ENCODE measurements at regions not wholly inside any gene's neighbourhood (a gene's known extent, or its start where the extent isn't known, plus 50 kb on each side); places are given as distances from the start of the nearest gene placed in this dataset.
A peak's percentile ranks its signal among the peaks of the same experiment; 100 is the strongest.

GRCh38 chr5:158553195-158553961 lies 546.3 kb downstream of the EBF1 start:
- Histone ChIP-seq H3K9me3 (no peaks in the 10 kb centered on the region), H3K27ac (replicated peaks in 1 of 4) (peak overlapping the region; percentile 40 to 77 (median 56)), H3K4me1 (peaks cover 6 to 23% (median 16%) of the 10 kb centered on the region in 4 donors), H3K27me3 (no peaks in the 10 kb centered on the region), H3K36me3 (no peaks in the 10 kb centered on the region), H3K4me3 (peak overlapping the region in 1 of 4 donors; percentile 1)
- no peak for DNase-seq (ENCODE audit: extremely low spot score)
- 36% methylated on average over 8 of the region's 8 CpGs for WGBS
- TF ChIP-seq POLR2AphosphoS5 (IDR thresholded peaks at IDR 0.05) (peak in 1 of 2 donors; percentile 17), EP300 (IDR thresholded peaks at IDR 0.05) (no peak)
- intact Hi-C loops (cut with DNase I) = no loop called here

- peaks cover 6 to 23% (median 16%) of the 10 kb centered on the region in 4 donors for H3K4me1 ChIP-seq
- intact Hi-C loops (cut with DNase I) = no loop called here
- no peak for DNase-seq (ENCODE audit: extremely low spot score)
- H3K4me3 ChIP-seq = no peak overlapping the region
- peak overlapping the region; percentile 40 to 77 (median 56) for H3K27ac ChIP-seq (replicated peaks in 1 of 4)
- peaks cover 0 to 6% (median 0%) of the 10 kb centered on the region in 4 donors for H3K9me3 ChIP-seq
- no peaks in the 10 kb centered on the region for H3K36me3 ChIP-seq
- TF ChIP-seq EP300 (IDR thresholded peaks at IDR 0.05) (no peak), POLR2AphosphoS5 (IDR thresholded peaks at IDR 0.05) (peak in 1 of 2 donors; percentile 47)
- 77% methylated on average over 4 of the region's 4 CpGs for WGBS
- H3K27me3 ChIP-seq = no peaks in the 10 kb centered on the region
Measured at GRCh38 chr5:158552241-158552640, 547.5 kb downstream of the EBF1 start.

- intact Hi-C loops (cut with DNase I) = no loop called here
- DNase-seq (ENCODE audit: extremely low spot score) = no peak
- Histone ChIP-seq H3K4me1 (peaks cover 6 to 21% (median 16%) of the 10 kb centered on the region in 4 donors), H3K36me3 (no peaks in the 10 kb centered on the region), H3K4me3 (no peak overlapping the region), H3K27me3 (no peaks in the 10 kb centered on the region), H3K27ac (replicated peaks in 1 of 4) (no peak overlapping the region), H3K9me3 (peaks cover 0 to 6% (median 0%) of the 10 kb centered on the region in 4 donors)
- 93% methylated on average over 4 of the region's 4 CpGs for WGBS
- TF ChIP-seq POLR2AphosphoS5 (IDR thresholded peaks at IDR 0.05) (no peak), POLR2A (IDR thresholded peaks at IDR 0.05; ENCODE audit: low read depth) (no peak), EP300 (IDR thresholded peaks at IDR 0.05) (no peak), CTCF (IDR thresholded peaks at IDR 0.05) (no peak)
Measured at GRCh38 chr5:158549311-158549710, 550.4 kb downstream of the EBF1 start.

GRCh38 chr5:158546748-158547147 lies 553.0 kb downstream of the EBF1 start:
- Histone ChIP-seq H3K27me3 (no peaks in the 10 kb centered on the region), H3K27ac (replicated peaks in 1 of 4) (no peak overlapping the region), H3K36me3 (no peaks in the 10 kb centered on the region), H3K4me1 (no peaks in the 10 kb centered on the region), H3K9me3 (peaks cover 0 to 6% (median 0%) of the 10 kb centered on the region in 4 donors), H3K4me3 (no peak overlapping the region)
- TF ChIP-seq POLR2AphosphoS5 (IDR thresholded peaks at IDR 0.05) (no peak), CTCF (IDR thresholded peaks at IDR 0.05) (no peak), EP300 (IDR thresholded peaks at IDR 0.05) (no peak), POLR2A (IDR thresholded peaks at IDR 0.05; ENCODE audit: low read depth) (no peak)
- DNase-seq (ENCODE audit: extremely low spot score) = no peak
- intact Hi-C loops (cut with DNase I) = no loop called here
- 84% methylated on average over 9 of the region's 9 CpGs for WGBS

GRCh38 chr5:158545949-158546530 lies 553.7 kb downstream of the EBF1 start:
- WGBS = 85% methylated on average over 2 of the region's 2 CpGs
- Histone ChIP-seq H3K27ac (replicated peaks in 1 of 4) (peak overlapping the region in 1 of 4 donors; percentile 9), H3K9me3 (peaks cover 0 to 6% (median 0%) of the 10 kb centered on the region in 4 donors), H3K4me1 (no peaks in the 10 kb centered on the region), H3K36me3 (no peaks in the 10 kb centered on the region), H3K27me3 (no peaks in the 10 kb centered on the region), H3K4me3 (no peak overlapping the region)
- TF ChIP-seq POLR2A (IDR thresholded peaks at IDR 0.05; ENCODE audit: low read depth) = no peak
- no peak for TF ChIP-seq POLR2AphosphoS5 (IDR thresholded peaks at IDR 0.05)
- TF ChIP-seq EP300 (IDR thresholded peaks at IDR 0.05) = no peak
- TF ChIP-seq CTCF (IDR thresholded peaks at IDR 0.05) = no peak
- DNase-seq (ENCODE audit: extremely low spot score) = no peak
- intact Hi-C loops (cut with DNase I) = no loop called here

All from esophagus muscularis mucosa (tissue), 4 donors.